Caco-2 (cell line): ENCODE measurements at regions not wholly inside any gene's neighbourhood (a gene's known extent, or its start where the extent isn't known, plus 50 kb on each side); places are given as distances from the start of the nearest gene placed in this dataset.
"Not testable (repeated sequence)": the region's sequence is repeated elsewhere in the genome, so short reads cannot be mapped to it uniquely, and the experiment has no call there.

Source experiments
- BruUV-seq: library from RNA; stranded (reverse); fragments of 400-500 nt; replicated peaks from 2 replicates; lab custom pipeline; 2021; lab: Mats Ljungman, UMichigan
- CTCF ChIA-PET: fragments of 300-600 bp; sonication (Branson Sonifier 250); formaldehyde crosslinking; loops from one replicate; lab custom pipeline; 2022; ENCODE audit warnings: antibody characterized with exemption; lab: Charles Lee
- POLR2A ChIA-PET: fragments of 300-600 bp; sonication (Branson Sonifier 250); formaldehyde crosslinking; loops from one replicate; lab custom pipeline; 2022; ENCODE audit warnings: antibody characterized with exemption; lab: Charles Lee
- DNase-seq, 2 experiments: peaks; one replicate each; pipeline versions ENCODE4 v3.0.0 to v3.0.0-alpha.2; 2020 to 2022
- H3K27me3 ChIP-seq: replicated peaks from 2 replicates; pipeline ENCODE4 v1.6.0; 2011; ENCODE audit warnings: low read length; ENCODE audit not compliant: control insufficient read depth, insufficient read depth
- H3K36me3 ChIP-seq: 2 replicates; pipeline ENCODE4 v1.5.1; 2011; ENCODE audit warnings: low read length; ENCODE audit not compliant: control insufficient read depth, insufficient read depth
- H3K4me1 ChIP-seq: fragments of 250-450 bp; sonication (Bioruptor Pico); 2 replicates; pipeline ENCODE4 v1.5.1; 2020; ENCODE audit warnings: mild to moderate bottlenecking
- H3K4me3 ChIP-seq: 2 replicates; pipeline ENCODE4 v1.5.1; 2011; ENCODE audit warnings: low read depth, mild to moderate bottlenecking, control low read depth, low read length
- H3K9me3 ChIP-seq: fragments of 250-450 bp; sonication (Bioruptor Pico); 2 replicates; pipeline ENCODE4 v1.5.1; 2020; ENCODE audit warnings: mild to moderate bottlenecking, moderate library complexity
- H3K27ac Mint-ChIP-seq: one replicate; pipeline ENCODE4 v1.8.0; 2022; ENCODE audit warnings: mixed read lengths; ENCODE audit not compliant: unreplicated experiment
- H3K27me3 Mint-ChIP-seq: one replicate; pipeline ENCODE4 v1.8.0; 2022; ENCODE audit warnings: mixed read lengths; ENCODE audit not compliant: insufficient read depth, unreplicated experiment
- H3K36me3 Mint-ChIP-seq: one replicate; pipeline ENCODE4 v1.8.0; 2022; ENCODE audit warnings: mild to moderate bottlenecking, mixed read lengths; ENCODE audit not compliant: insufficient read depth, unreplicated experiment
- H3K4me1 Mint-ChIP-seq: one replicate; pipeline ENCODE4 v1.8.0; 2022; ENCODE audit warnings: low read depth, mixed read lengths; ENCODE audit not compliant: unreplicated experiment
- H3K4me3 Mint-ChIP-seq: one replicate; pipeline ENCODE4 v1.8.0; 2022; ENCODE audit warnings: mild to moderate bottlenecking, moderate library complexity, mixed read lengths; ENCODE audit not compliant: unreplicated experiment
- H3K9me3 Mint-ChIP-seq: one replicate; pipeline ENCODE4 v1.8.0; 2022; ENCODE audit warnings: mixed read lengths; ENCODE audit not compliant: unreplicated experiment
- CTCF ChIP-seq, 2 experiments: fragments of 200-600 bp in 1 of 2; IDR thresholded peaks; 1 replicate in 1 of 2; 2 replicates in 1 of 2; pipeline versions ENCODE4 v1.5.1 to v1.8.0; 2011 to 2022; ENCODE audit warnings: antibody characterized with exemption in 1 of 2, control low read depth in 1 of 2, inconsistent platforms in 1 of 2, low read depth in 1 of 2, low read length in 1 of 2, mild to moderate bottlenecking in 1 of 2, moderate library complexity in 1 of 2; ENCODE audit not compliant: insufficient read depth in 1 of 2, severe bottlenecking in 1 of 2, unreplicated experiment in 1 of 2
- intact Hi-C: fragments of 100-400 bp; cut with micrococcal nuclease; formaldehyde crosslinking; loops from one replicate; pipeline ENCODE4 v1.10.0; 2022; ENCODE audit not compliant: unreplicated experiment

DNA sequence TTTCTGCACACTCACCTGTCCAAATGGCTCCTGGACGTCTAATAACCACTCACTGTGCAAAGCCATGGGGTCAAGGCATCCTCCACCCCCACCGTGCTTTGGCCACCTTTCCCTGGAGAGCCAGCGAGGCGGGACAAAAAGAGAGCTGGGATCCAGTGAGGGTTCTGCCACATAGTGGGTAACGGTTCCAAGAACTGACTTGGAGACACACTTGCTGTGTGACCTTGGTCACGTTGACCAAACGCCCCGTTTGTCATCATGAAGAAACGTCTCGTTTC is 287.2 kb downstream of the TFAP2C start:
- no peaks in the 10 kb centered on the region for H3K36me3 Mint-ChIP-seq
- Histone ChIP-seq H3K4me3 (no peak overlapping the region), H3K36me3 (no peaks in the 10 kb centered on the region), H3K4me1 (no peaks in the 10 kb centered on the region), H3K27me3 (no peaks in the 10 kb centered on the region), H3K9me3 (no peaks in the 10 kb centered on the region)
- POLR2A ChIA-PET = no interaction called here
- H3K27ac Mint-ChIP-seq = no peak overlapping the region
- no peak overlapping the region for H3K4me3 Mint-ChIP-seq
- CTCF ChIA-PET = no interaction called here
- intact Hi-C loops = no loop called here
- peaks cover 14% of the 10 kb centered on the region for H3K27me3 Mint-ChIP-seq
- H3K4me1 Mint-ChIP-seq = no peaks in the 10 kb centered on the region
- no peak for TF ChIP-seq CTCF (IDR thresholded peaks at IDR 0.05; ENCODE audit: insufficient read depth in 1 of 2, low read depth in 1 of 2, low read length in 1 of 2, severe bottlenecking in 1 of 2, unreplicated experiment in 1 of 2)
- H3K9me3 Mint-ChIP-seq = no peaks in the 10 kb centered on the region
- no peak for DNase-seq
- BruUV-seq = no TSS peak

DNA sequence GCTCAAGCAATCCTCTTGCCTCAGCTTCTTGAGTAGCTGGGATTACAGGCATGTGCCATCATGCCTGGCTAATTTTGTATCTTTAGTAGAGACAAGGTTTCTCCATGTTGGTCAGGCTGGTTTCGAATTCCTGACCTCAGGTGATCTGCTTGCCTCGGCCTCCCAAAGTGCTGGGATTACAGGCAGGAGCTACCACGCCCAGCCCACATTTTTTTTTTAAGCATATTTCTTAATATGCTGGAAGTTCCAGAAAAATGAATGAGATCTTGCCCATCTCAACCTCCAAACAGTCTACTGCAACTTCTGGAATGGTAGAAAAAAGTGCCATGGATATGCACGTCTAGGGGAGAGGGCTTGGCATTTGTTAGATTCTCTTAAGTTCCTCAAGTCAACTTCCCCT is 290.9 kb downstream of the TFAP2C start:
- H3K9me3 ChIP-seq, H3K4me1 Mint-ChIP-seq, POLR2A ChIA-PET, H3K4me3 Mint-ChIP-seq, CTCF ChIA-PET, H3K27me3 ChIP-seq, BruUV-seq, intact Hi-C loops, H3K27ac Mint-ChIP-seq, H3K36me3 Mint-ChIP-seq, H3K36me3 ChIP-seq, H3K9me3 Mint-ChIP-seq, H3K4me3 ChIP-seq, DNase-seq, H3K4me1 ChIP-seq: not testable (repeated sequence)
- peaks cover 12% of the 10 kb centered on the region for H3K27me3 Mint-ChIP-seq

DNA sequence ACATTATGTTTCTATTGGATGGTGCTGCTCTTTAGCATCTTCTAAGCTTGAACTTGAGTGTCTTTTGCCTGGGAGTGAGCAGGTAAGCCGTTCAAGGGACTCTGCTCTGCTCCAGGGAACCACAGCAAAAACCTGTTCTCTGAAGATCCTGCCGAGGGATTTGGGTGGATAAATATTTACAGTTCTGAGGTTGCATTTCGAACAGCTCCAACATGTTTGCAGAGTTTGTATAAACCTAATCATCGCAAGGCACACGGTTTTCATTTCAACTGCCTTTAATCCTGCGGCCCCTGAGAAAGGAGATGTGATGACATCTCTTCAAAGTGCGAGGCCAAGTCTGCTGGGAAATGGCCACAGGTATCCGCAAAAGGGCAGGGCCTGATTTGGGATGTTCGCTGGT is 293.4 kb downstream of the TFAP2C start:
- Mint-ChIP-seq H3K9me3 (no peaks in the 10 kb centered on the region), H3K4me1 (peaks cover 6% of the 10 kb centered on the region), H3K4me3 (no peak overlapping the region), H3K27me3 (peaks cover 17% of the 10 kb centered on the region), H3K36me3 (no peaks in the 10 kb centered on the region), H3K27ac (no peak overlapping the region)
- CTCF ChIA-PET = interaction anchor here (0.7 kb wide), 1 partner anchor 1257 kb away, joined by 3 read pairs; no protein-coding TSS in a partner anchor
- TF ChIP-seq CTCF (IDR thresholded peaks at IDR 0.05; ENCODE audit: insufficient read depth in 1 of 2, low read depth in 1 of 2, low read length in 1 of 2, severe bottlenecking in 1 of 2, unreplicated experiment in 1 of 2) = no peak
- BruUV-seq = no TSS peak
- Histone ChIP-seq H3K27me3 (no peaks in the 10 kb centered on the region), H3K9me3 (no peaks in the 10 kb centered on the region), H3K36me3 (no peaks in the 10 kb centered on the region), H3K4me3 (no peak overlapping the region), H3K4me1 (no peaks in the 10 kb centered on the region; the same call in 1 of the 2 replicates)
- POLR2A ChIA-PET = no interaction called here
- intact Hi-C loops = no loop called here
- peak in 1 of 2 experiments; percentile 49 for DNase-seq
